WTC11 (cell line): ENCODE measurements at regions not wholly inside any gene's neighbourhood (a gene's known extent, or its start where the extent isn't known, plus 50 kb on each side); places are given as distances from the start of the nearest gene placed in this dataset.

Experiments used
- ATAC-seq: fragments of 200-7000 bp; cut with Tn5 transposase; 2 replicates; pipeline ENCODE4 v1.10.0; 2021; ENCODE audit warnings: mild to moderate bottlenecking, moderate library complexity
- CTCF ChIA-PET: fragments of 300-600 bp; sonication (Branson Sonifier 250); formaldehyde crosslinking; loops from one replicate; lab custom pipeline; 2021; ENCODE audit warnings: antibody characterized with exemption; lab: Charles Lee
- POLR2A ChIA-PET: fragments of 350-600 bp; sonication (Branson Sonifier 250); formaldehyde crosslinking; loops from one replicate; lab custom pipeline; 2021; ENCODE audit warnings: antibody characterized with exemption; lab: Charles Lee
- DNase-seq: peaks from one replicate; pipeline ENCODE4 v3.0.0; 2021; ENCODE audit warnings: low spot score
- H3K27ac Mint-ChIP-seq: 2 replicates; pipeline ENCODE4 v1.8.0; 2021; ENCODE audit warnings: mixed read lengths
- H3K27me3 Mint-ChIP-seq: 2 replicates; pipeline ENCODE4 v1.8.0; 2021; ENCODE audit warnings: low read depth, mild to moderate bottlenecking, moderate library complexity, mixed read lengths
- H3K36me3 Mint-ChIP-seq: 2 replicates; pipeline ENCODE4 v1.8.0; 2021; ENCODE audit warnings: mixed read lengths
- H3K4me1 Mint-ChIP-seq: 2 replicates; pipeline ENCODE4 v1.8.0; 2022; ENCODE audit warnings: mixed read lengths
- H3K4me3 Mint-ChIP-seq: 2 replicates; pipeline ENCODE4 v1.8.0; 2021; ENCODE audit warnings: mild to moderate bottlenecking, moderate library complexity, mixed read lengths
- H3K9me3 Mint-ChIP-seq: 2 replicates; pipeline ENCODE4 v1.8.0; 2021; ENCODE audit warnings: mixed read lengths
- ARID4B ChIP-seq: sonication (generic); formaldehyde crosslinking; IDR thresholded peaks from 2 replicates; pipeline ENCODE4 v1.8.0; 2023; ENCODE audit warnings: missing genetic modification reagents, mild to moderate bottlenecking, borderline replicate concordance
- ATF3 ChIP-seq: sonication (generic); formaldehyde crosslinking; conservative IDR thresholded peaks from 2 replicates; pipeline ENCODE4 v1.8.1; 2022; ENCODE audit warnings: mild to moderate bottlenecking, missing genetic modification reagents
- FOXJ3 ChIP-seq: sonication (generic); formaldehyde crosslinking; IDR thresholded peaks from 2 replicates; pipeline ENCODE4 v1.9.0; 2021; ENCODE audit warnings: missing genetic modification reagents, mild to moderate bottlenecking, borderline replicate concordance
- GTF2I ChIP-seq: fragments of 250-450 bp; sonication (Bioruptor Pico); conservative IDR thresholded peaks from 2 replicates; pipeline ENCODE4 v1.4.0; 2021; ENCODE audit warnings: mild to moderate bottlenecking
- HMGA2 ChIP-seq: fragments of 250-450 bp; sonication (Bioruptor Pico); IDR thresholded peaks from 2 replicates; pipeline ENCODE4 v1.4.0; 2021; ENCODE audit warnings: mild to moderate bottlenecking, moderate library complexity
- MAX ChIP-seq: sonication (generic); formaldehyde crosslinking; IDR thresholded peaks from 2 replicates; pipeline ENCODE4 v1.8.0; 2022; ENCODE audit warnings: mild to moderate bottlenecking, missing genetic modification reagents
- MXD4 ChIP-seq: fragments of 250-450 bp; sonication (Bioruptor Pico); IDR thresholded peaks from 2 replicates; pipeline ENCODE4 v1.8.0; 2021; ENCODE audit warnings: mild to moderate bottlenecking, moderate library complexity, borderline replicate concordance
- MYBL2 ChIP-seq: sonication (generic); formaldehyde crosslinking; IDR thresholded peaks from 2 replicates; pipeline ENCODE4 v1.8.1; 2023; ENCODE audit warnings: mild to moderate bottlenecking, moderate library complexity, missing genetic modification reagents
- NR2C2 ChIP-seq: sonication (generic); formaldehyde crosslinking; IDR thresholded peaks from 2 replicates; pipeline ENCODE4 v1.8.0; 2022; ENCODE audit warnings: mild to moderate bottlenecking, missing genetic modification reagents
- PRDM15 ChIP-seq: sonication (generic); formaldehyde crosslinking; IDR thresholded peaks from 2 replicates; pipeline ENCODE4 v1.8.0; 2022; ENCODE audit warnings: missing genetic modification reagents
- SMAD3 ChIP-seq: sonication (generic); formaldehyde crosslinking; IDR thresholded peaks from 2 replicates; pipeline ENCODE4 v1.8.0; 2022; ENCODE audit warnings: missing genetic modification reagents, mild to moderate bottlenecking, borderline replicate concordance
- SMAD4 ChIP-seq: sonication (generic); formaldehyde crosslinking; IDR thresholded peaks from 2 replicates; pipeline ENCODE4 v1.8.0; 2022; ENCODE audit warnings: mild to moderate bottlenecking, missing genetic modification reagents
- TEAD4 ChIP-seq: sonication (generic); formaldehyde crosslinking; IDR thresholded peaks from 2 replicates; pipeline ENCODE4 v1.8.0; 2022; ENCODE audit warnings: mild to moderate bottlenecking, missing genetic modification reagents
- USF1 ChIP-seq: sonication (generic); formaldehyde crosslinking; IDR thresholded peaks from 2 replicates; pipeline ENCODE4 v1.8.0; 2022; ENCODE audit warnings: mild to moderate bottlenecking, missing genetic modification reagents
- ZNF121 ChIP-seq: sonication (generic); formaldehyde crosslinking; IDR thresholded peaks from 2 replicates; pipeline ENCODE4 v1.8.0; 2023; ENCODE audit warnings: missing genetic modification reagents
- ZNF281 ChIP-seq: sonication (generic); formaldehyde crosslinking; IDR thresholded peaks from 2 replicates; pipeline ENCODE4 v1.8.0; 2023; ENCODE audit warnings: mild to moderate bottlenecking, missing genetic modification reagents
- ZSCAN18 ChIP-seq: fragments of 250-450 bp; sonication (Bioruptor Pico); IDR thresholded peaks from 2 replicates; pipeline ENCODE4 v2.1.2; 2022; ENCODE audit warnings: mild to moderate bottlenecking, moderate library complexity

- no peak overlapping the region for H3K4me3 Mint-ChIP-seq
- H3K27ac Mint-ChIP-seq, result no peak overlapping the region
- no peak for DNase-seq
- peaks cover 37% of the 10 kb centered on the region for H3K36me3 Mint-ChIP-seq
- H3K9me3 Mint-ChIP-seq, result peaks cover 61% of the 10 kb centered on the region
- CTCF ChIA-PET, result no interaction called here
- peaks cover 4% of the 10 kb centered on the region; the same call in 1 of the 2 replicates for H3K27me3 Mint-ChIP-seq
- H3K4me1 Mint-ChIP-seq, result no peaks in the 10 kb centered on the region
- ATAC-seq, result no peak
- TF ChIP-seq ATF3 (CRISPR knock-in tag) (no peak), MYBL2 (CRISPR knock-in tag) (no peak), ARID4B (CRISPR knock-in tag) (no peak), GTF2I (CRISPR knock-in tag) (no peak), FOXJ3 (CRISPR knock-in tag) (no peak), ZNF281 (CRISPR knock-in tag) (no peak), PRDM15 (CRISPR knock-in tag) (no peak), TEAD4 (CRISPR knock-in tag) (no peak), ZNF121 (CRISPR knock-in tag) (no peak), MAX (CRISPR knock-in tag) (no peak), HMGA2 (no peak), MXD4 (CRISPR knock-in tag) (no peak), NR2C2 (CRISPR knock-in tag) (no peak), SMAD3 (no peak), USF1 (no peak), ZSCAN18 (CRISPR knock-in tag) (no peak), SMAD4 (CRISPR knock-in tag) (no peak)
- POLR2A ChIA-PET, result no interaction called here
These were observed 275.2 kb upstream of the VLDLR start for GRCh38 chr9:2346277-2346913.
